Neuron (in vitro differentiated cells): ENCODE measurements at regions not wholly inside any gene's neighbourhood (a gene's known extent, or its start where the extent isn't known, plus 50 kb on each side); places are given as distances from the start of the nearest gene placed in this dataset.

Experiments
- H2AFZ ChIP-seq: one replicate; pipeline ENCODE4 v1.6.1; 2013; ENCODE audit warnings: low read depth, mild to moderate bottlenecking, inconsistent platforms, low read length, moderate library complexity
- H3K27me3 ChIP-seq: one replicate; pipeline ENCODE4 v1.6.1; 2013; ENCODE audit warnings: low read length; ENCODE audit not compliant: insufficient read depth
- H3K36me3 ChIP-seq: one replicate; pipeline ENCODE4 v1.6.1; 2013; ENCODE audit warnings: low read length; ENCODE audit not compliant: insufficient read depth
- H3K4me1 ChIP-seq: one replicate; pipeline ENCODE4 v1.6.1; 2013; ENCODE audit warnings: low read length; ENCODE audit not compliant: insufficient read depth
- H3K4me3 ChIP-seq: 2 replicates; pipeline ENCODE4 v1.5.1; 2013; ENCODE audit warnings: mild to moderate bottlenecking, low read length, moderate library complexity
- H3K9me3 ChIP-seq: one replicate; pipeline ENCODE4 v1.6.1; 2013; ENCODE audit warnings: low read length

DNA sequence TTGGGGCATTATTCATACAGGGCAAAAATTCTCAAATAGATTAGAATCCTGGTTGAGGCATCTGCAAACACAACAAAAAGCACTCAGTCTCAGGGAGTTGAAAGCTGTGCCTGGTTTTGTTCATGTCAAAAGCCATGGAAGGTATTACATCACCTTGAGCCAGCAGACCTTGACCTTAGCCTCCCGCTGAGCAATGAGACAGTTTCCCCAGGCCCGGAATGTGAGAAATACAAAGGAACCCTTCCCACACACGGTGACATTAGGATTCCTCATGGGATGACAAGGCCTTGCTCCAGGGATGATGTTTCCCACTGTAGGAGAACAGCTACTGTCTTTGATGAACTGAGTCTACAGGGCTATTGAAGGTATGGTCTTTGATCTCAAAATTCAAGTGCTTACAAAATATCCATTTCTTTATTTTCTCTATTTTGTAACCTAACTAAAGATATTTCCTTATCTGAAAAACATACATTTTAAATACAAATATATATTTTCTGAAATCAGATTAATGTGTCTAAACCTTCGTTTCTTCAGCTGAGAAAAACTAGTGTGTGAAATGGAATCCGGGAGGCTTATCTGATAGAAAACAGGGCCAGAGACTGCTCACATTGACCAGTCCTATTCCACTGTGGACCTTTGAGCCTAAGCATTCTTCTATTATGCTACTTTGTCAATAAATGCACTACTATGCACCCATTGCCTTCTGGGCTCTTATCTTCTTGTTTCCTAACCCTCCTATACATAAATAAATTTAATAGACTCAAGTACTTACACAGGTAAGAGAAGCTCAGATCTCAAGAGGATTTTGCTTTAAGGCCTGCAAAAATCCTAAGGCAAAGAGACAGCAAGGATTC lies 298.2 kb downstream of the KBTBD8 start:
- no peak overlapping the region for H3K4me3 ChIP-seq
- H3K4me1 ChIP-seq: peaks cover 17% of the 10 kb centered on the region
- no peaks in the 10 kb centered on the region for H3K27me3 ChIP-seq

DNA sequence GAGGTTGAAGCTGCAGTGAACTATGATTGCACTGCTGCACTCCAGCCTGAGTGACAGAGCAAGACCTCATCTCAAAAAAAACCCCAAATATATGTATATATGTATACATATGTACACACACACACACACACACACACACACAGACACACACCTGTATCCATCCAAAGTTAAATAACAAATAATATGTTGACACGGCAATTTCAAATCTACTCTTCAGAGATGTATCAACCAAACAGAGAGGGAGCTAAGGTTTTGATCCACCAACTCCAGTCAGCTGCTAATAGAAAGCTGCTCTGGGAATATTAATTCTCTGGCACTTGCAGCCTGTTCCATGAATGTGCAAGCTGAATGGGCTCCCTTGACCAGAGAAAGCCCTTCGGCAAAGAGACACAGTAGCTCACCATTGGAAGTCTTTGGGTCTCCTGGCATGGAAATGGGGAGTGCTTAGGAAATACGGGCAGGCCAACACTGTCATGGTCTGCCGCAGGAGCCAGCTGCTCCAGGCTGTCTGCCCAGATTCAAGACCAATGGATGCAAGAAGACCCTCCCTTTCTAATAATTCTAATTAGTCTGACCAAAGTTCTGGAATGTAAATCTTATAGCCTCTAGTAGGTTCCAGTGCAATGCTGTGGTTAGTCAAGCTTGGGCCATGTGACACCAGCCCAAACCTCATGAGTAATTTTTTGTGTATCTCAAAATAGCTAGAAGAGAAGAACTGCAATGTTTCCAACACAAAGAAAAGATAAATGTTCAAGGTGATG lies 299.8 kb downstream of the KBTBD8 start:
- Histone ChIP-seq H3K4me3 (no peak overlapping the region), H2AFZ (no peak overlapping the region)

More for the DNA sequence above, 298.2 kb downstream of the KBTBD8 start:
- Histone ChIP-seq H3K36me3 (no peaks in the 10 kb centered on the region), H3K9me3 (no peaks in the 10 kb centered on the region), H2AFZ (no peak overlapping the region)

DNA sequence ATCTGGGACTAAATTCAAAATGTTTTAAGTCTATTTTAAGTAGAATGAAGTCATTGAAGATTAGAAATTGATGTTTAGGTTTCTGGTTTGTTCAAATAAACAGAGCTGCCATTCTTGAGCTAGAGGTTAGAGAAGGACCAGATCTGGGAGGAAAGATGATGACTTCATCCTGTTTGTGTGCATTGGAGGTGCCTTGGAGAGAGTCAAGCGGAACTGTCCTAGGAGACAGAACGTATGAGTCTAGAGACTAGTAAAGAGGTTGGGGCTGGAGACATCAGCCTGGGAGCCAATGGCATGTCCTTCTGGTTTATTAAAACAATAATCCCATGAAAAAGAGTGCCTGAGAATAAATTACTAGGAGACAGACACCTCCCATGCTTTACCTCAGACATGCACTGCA lies 303.4 kb downstream of the KBTBD8 start:
- Histone ChIP-seq H3K27me3 (no peaks in the 10 kb centered on the region), H3K36me3 (no peaks in the 10 kb centered on the region)

More for the DNA sequence above, 299.8 kb downstream of the KBTBD8 start:
- Histone ChIP-seq H3K27me3 (no peaks in the 10 kb centered on the region), H3K4me1 (peaks cover 31% of the 10 kb centered on the region), H3K9me3 (no peaks in the 10 kb centered on the region), H3K36me3 (no peaks in the 10 kb centered on the region)

DNA sequence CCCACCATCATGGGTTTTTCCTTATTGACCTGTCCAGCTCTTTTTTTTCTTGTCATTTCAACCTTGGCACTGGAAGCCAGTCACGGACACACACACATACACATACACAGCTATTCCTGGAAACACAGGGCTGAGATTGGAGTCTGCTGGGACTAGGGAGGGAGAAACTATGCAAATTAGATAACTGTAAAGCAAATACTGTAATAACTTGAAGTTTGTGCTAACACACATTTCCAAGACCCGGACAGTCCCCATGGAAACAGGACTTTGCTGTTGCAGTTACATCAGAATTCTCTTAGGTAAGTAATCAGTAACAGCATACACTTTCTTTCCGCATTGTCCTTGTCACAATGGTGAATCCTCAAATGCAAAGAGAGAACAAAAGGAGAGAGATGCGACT lies 304.4 kb downstream of the KBTBD8 start:
- H3K4me3 ChIP-seq: no peak overlapping the region
- no peaks in the 10 kb centered on the region for H3K9me3 ChIP-seq
- peaks cover 42% of the 10 kb centered on the region for H3K4me1 ChIP-seq
- H3K36me3 ChIP-seq: no peaks in the 10 kb centered on the region
- no peaks in the 10 kb centered on the region for H3K27me3 ChIP-seq
- no peak overlapping the region for H2AFZ ChIP-seq

More for the DNA sequence above, 303.4 kb downstream of the KBTBD8 start:
- Histone ChIP-seq H2AFZ (peak overlapping the region; percentile 39), H3K9me3 (no peaks in the 10 kb centered on the region), H3K4me1 (peaks cover 41% of the 10 kb centered on the region), H3K4me3 (no peak overlapping the region)

DNA sequence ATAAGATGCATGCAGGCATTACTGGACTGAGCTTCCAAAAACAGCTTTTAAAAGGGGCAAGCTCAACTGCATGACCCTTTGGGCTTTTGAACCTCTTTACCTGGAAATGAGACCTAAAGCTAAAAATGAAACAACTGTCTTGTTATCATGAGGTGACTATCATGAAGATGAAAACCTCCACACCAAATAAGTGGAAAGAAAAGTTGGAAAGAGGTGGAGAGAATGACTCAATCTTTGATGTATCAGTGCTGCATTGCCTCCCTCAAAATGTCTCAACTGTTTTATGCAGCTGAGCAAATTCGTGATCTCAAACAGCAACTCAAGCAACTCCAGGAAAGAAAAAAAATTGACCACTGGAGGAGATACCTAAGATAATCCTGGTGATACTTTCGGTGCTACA lies 307.1 kb downstream of the KBTBD8 start:
- Histone ChIP-seq H3K4me3 (no peak overlapping the region), H2AFZ (peak overlapping the region; percentile 57), H3K4me1 (peaks cover 38% of the 10 kb centered on the region), H3K36me3 (no peaks in the 10 kb centered on the region), H3K27me3 (no peaks in the 10 kb centered on the region), H3K9me3 (no peaks in the 10 kb centered on the region)

DNA sequence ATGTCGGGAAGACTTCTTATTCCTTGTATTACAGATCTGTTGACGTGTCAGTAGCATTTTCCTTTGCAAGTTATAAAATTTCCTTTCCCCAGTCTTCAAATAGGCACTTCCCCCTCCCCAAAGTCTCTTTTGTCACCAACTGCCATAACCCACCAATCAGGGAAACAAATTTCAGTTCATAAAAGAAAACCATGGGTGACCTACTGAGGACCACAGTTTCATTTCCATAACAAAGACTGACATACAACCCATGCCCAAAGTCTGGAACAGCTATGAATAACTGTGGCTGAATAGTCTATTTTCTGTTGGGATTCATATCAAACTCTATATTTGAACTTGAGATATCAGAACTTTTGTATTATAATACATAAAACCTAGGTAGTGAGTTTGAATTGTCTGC lies 307.8 kb downstream of the KBTBD8 start:
- Histone ChIP-seq H3K4me3 (no peak overlapping the region), H2AFZ (peak overlapping the region; percentile 57), H3K4me1 (peaks cover 38% of the 10 kb centered on the region), H3K27me3 (no peaks in the 10 kb centered on the region), H3K9me3 (no peaks in the 10 kb centered on the region), H3K36me3 (no peaks in the 10 kb centered on the region)

DNA sequence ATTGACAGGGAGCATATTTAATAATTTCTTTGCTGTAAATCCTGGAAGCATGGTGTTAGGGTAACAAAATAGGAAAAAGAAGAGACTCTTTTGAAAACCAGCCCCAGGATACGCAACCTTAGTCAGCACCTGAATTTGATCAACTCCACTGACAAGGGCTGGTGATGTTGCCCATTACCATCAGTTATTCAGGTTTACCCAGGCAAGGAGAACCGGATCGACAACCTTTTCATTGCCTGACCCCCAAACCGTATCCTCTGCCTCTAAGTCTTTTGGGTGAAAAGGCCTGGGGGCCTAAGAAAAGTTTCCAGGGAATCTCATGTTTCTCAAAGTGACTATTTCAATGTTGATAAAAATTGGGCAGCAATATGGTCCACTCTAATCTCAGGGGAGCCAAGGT lies 313.3 kb downstream of the KBTBD8 start:
- Histone ChIP-seq H3K27me3 (no peaks in the 10 kb centered on the region), H2AFZ (no peak overlapping the region), H3K4me3 (no peak overlapping the region), H3K36me3 (no peaks in the 10 kb centered on the region), H3K9me3 (no peaks in the 10 kb centered on the region), H3K4me1 (peaks cover 4% of the 10 kb centered on the region)

DNA sequence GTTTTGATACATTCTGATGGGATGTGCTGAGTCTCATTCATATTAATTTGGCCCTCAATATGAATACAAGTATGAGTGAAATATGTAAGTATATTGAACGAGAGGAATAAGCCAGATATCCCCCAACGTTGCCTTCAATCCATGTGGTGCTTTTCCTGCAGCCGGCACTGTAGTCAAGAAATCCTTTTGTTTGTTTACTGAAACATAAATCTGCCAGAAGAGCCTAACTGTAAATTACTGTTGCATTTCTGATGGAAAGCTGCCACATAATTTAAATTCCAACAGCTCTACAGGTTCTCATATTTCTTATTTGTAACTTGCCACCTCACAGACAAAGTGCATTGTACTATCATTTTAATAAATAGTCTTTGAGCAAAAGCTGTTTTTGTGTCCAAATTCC lies 314.0 kb downstream of the KBTBD8 start:
- Histone ChIP-seq H3K4me1 (peaks cover 4% of the 10 kb centered on the region), H2AFZ (no peak overlapping the region), H3K9me3 (no peaks in the 10 kb centered on the region), H3K27me3 (no peaks in the 10 kb centered on the region), H3K36me3 (no peaks in the 10 kb centered on the region), H3K4me3 (no peak overlapping the region)

DNA sequence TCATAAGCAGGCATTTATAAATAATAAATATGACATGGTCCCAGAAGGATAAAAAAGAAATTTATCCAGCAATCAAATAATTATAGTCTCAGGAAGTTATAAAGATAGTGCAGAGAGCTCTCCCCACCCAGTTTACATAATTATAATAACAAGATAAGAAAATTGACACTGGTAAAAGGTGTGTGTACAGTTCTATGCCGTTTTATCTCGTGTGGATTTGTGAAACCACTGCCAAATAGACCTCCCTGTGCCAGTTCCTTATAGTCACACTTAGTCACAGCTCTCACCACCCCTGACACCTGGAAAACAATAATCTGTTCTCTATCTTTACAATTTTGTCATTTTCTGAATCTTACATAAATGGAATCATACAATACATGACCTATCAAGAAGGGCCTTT lies 320.1 kb downstream of the KBTBD8 start:
- H3K27me3 ChIP-seq: no peaks in the 10 kb centered on the region
- H3K9me3 ChIP-seq: no peaks in the 10 kb centered on the region
- H3K4me3 ChIP-seq: no peak overlapping the region
- H3K36me3 ChIP-seq: no peaks in the 10 kb centered on the region
- peaks cover 13% of the 10 kb centered on the region for H3K4me1 ChIP-seq
- no peak overlapping the region for H2AFZ ChIP-seq

DNA sequence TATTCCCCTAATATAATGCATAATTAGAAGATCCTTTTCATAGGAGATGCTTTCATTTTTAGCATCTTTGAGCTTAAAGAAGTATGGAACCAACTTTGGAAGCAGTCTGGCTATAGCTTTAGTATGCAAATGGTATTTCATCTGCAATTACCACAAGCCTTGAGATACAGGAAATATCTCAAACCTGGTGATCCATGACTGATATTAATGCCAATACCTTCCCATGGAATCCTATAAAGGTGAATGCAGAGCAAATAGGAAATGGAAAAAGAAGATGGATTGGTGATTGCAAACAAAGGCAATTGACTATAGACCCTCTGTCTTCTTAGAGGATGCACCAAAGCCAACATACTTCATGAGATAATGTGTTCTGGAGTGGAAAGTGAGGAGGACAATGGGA lies 326.4 kb downstream of the KBTBD8 start:
- Histone ChIP-seq H3K27me3 (no peaks in the 10 kb centered on the region), H3K4me1 (peaks cover 7% of the 10 kb centered on the region)

More for the DNA sequence above, 326.4 kb downstream of the KBTBD8 start:
- H3K36me3 ChIP-seq: no peaks in the 10 kb centered on the region
- no peak overlapping the region for H3K4me3 ChIP-seq
- no peaks in the 10 kb centered on the region for H3K9me3 ChIP-seq
- no peak overlapping the region for H2AFZ ChIP-seq
